ENCODE measurements at regions not wholly inside any gene's neighbourhood (a gene's known extent, or its start where the extent isn't known, plus 50 kb on each side); places are given as distances from the start of the nearest gene placed in this dataset.

- Mint-ChIP-seq H3K27me3 (ENCODE audit: low read depth) (no peaks in the 10 kb centered on the region), H3K4me3 (no peak overlapping the region), H3K27ac (no peak overlapping the region), H3K9me3 (no peaks in the 10 kb centered on the region), H3K36me3 (ENCODE audit: insufficient read depth in 1 of 3, low read depth in 3 of 3) (no peaks in the 10 kb centered on the region), H3K4me1 (no peaks in the 10 kb centered on the region)
- no peaks in the 10 kb centered on the region for H3K9me3 ChIP-seq (ENCODE audit: control insufficient read depth, low read depth, low read length)
- H3K9ac ChIP-seq (ENCODE audit: extremely low read depth, insufficient read length, low read length) = no peak overlapping the region
- no peak overlapping the region for H3K4me2 ChIP-seq (ENCODE audit: insufficient read depth, insufficient read length, low read length)
- H3K27ac ChIP-seq (ENCODE audit: insufficient read length, low read depth, low read length) = no peak overlapping the region
- no peaks in the 10 kb centered on the region for H3K27me3 ChIP-seq (ENCODE audit: insufficient read depth, low read length)
- no peak for TF ChIP-seq CTCF (conservative IDR thresholded peaks at IDR 0.05)
- no peaks in the 10 kb centered on the region for H4K20me1 ChIP-seq (ENCODE audit: control insufficient read depth, insufficient read depth, insufficient read length)
- H3K79me2 ChIP-seq (ENCODE audit: insufficient read depth, low read length) = no peaks in the 10 kb centered on the region
- H3K14ac ChIP-seq (ENCODE audit: insufficient read depth, low read length) = no peak overlapping the region
- no peaks in the 10 kb centered on the region for H3K79me1 ChIP-seq (ENCODE audit: insufficient read depth, low read depth, low read length, poor library complexity, severe bottlenecking)
- no peak overlapping the region for H4K91ac ChIP-seq (ENCODE audit: insufficient read length, low read depth, low read length)
- no peak overlapping the region for H3T11ph ChIP-seq (ENCODE audit: low read length)
- H2BK5ac ChIP-seq (ENCODE audit: insufficient read length, low read length) = no peak overlapping the region
- H3K4ac ChIP-seq (ENCODE audit: low read depth, low read length) = no peak overlapping the region
- H3K18ac ChIP-seq (ENCODE audit: insufficient read length, low read depth, low read length) = no peak overlapping the region
- WGBS (ENCODE audit: extremely low coverage, insufficient read length, low lambda C conversion rate) = no CpG with 5 or more reads among the region's 5 CpGs
- no peak overlapping the region for H3K56ac ChIP-seq (ENCODE audit: insufficient read length, low read depth, low read length)
- no peaks in the 10 kb centered on the region for H3K4me1 ChIP-seq (ENCODE audit: insufficient read depth, low read length)
- no peak overlapping the region for H2AFZ ChIP-seq (ENCODE audit: low read length)
- H2AK5ac ChIP-seq (ENCODE audit: insufficient read length, low read length) = no peak overlapping the region
- no peak overlapping the region for H4K8ac ChIP-seq (replicated peaks; ENCODE audit: insufficient read length, low read depth, low read length)
- no peak overlapping the region for H3K23ac ChIP-seq (ENCODE audit: insufficient read length, low read depth, low read length)
- no peak overlapping the region for H2BK20ac ChIP-seq (ENCODE audit: low read depth, low read length, poor library complexity, severe bottlenecking)
- H3K23me2 ChIP-seq (ENCODE audit: insufficient read length, low read depth, low read length, poor library complexity, severe bottlenecking) = no peaks in the 10 kb centered on the region
- no peak overlapping the region for H2BK120ac ChIP-seq (ENCODE audit: low read depth, low read length, poor library complexity, severe bottlenecking)
- no peak overlapping the region for H2BK12ac ChIP-seq (ENCODE audit: insufficient read length, low read depth, low read length)
- no peak overlapping the region for H2BK15ac ChIP-seq (ENCODE audit: low read depth, low read length)
- DNase-seq = no peak
- H4K5ac ChIP-seq (ENCODE audit: insufficient read length, low read depth, low read length) = no peak overlapping the region
Measured at GRCh38 chr3:74510261-74510818, 104.1 kb downstream of the CNTN3 start.

Measured in H9 (cell line).